Stomach (tissue), 8 donors: ENCODE measurements at regions not wholly inside any gene's neighbourhood (a gene's known extent, or its start where the extent isn't known, plus 50 kb on each side); places are given as distances from the start of the nearest gene placed in this dataset.

Experiments
- DNase-seq, 2 donors: peaks; one replicate each; pipeline versions ENCODE4 v3.0.0 to v3.0.0-alpha.2; 2013 to 2019
- H3K27ac ChIP-seq, 5 donors: fragments of 200-600 bp in 4 of 5; sonication (generic) in 4 of 5; one replicate each; pipeline ENCODE4 v1.5.1; 2013 to 2019; ENCODE audit warnings: mild to moderate bottlenecking in 1 of 5, moderate library complexity in 1 of 5
- H3K27me3 ChIP-seq, 3 donors: fragments of 200-600 bp; sonication (generic); one replicate each; pipeline ENCODE4 v1.5.1; 2017 to 2019; ENCODE audit warnings: mixed run types in 1 of 3
- H3K36me3 ChIP-seq, 4 donors: fragments of 200-600 bp; sonication (generic); 1 replicate in 3 of 4; 2 replicates in 1 of 4; pipeline ENCODE4 v1.5.1; 2016 to 2019
- H3K4me1 ChIP-seq, 4 donors: fragments of 200-600 bp; sonication (generic); one replicate each; pipeline ENCODE4 v1.5.1; 2016 to 2019
- H3K4me3 ChIP-seq, 4 donors: fragments of 200-600 bp; sonication (generic) in 3 of 4; one replicate each; pipeline ENCODE4 v1.5.1; 2016 to 2019; ENCODE audit warnings: mild to moderate bottlenecking in 1 of 4
- H3K9me3 ChIP-seq, 4 donors: fragments of 200-600 bp; sonication (generic); one replicate each; pipeline ENCODE4 v1.5.1; 2016 to 2019
- EP300 ChIP-seq: sonication (generic); formaldehyde crosslinking; IDR thresholded peaks from one replicate; pipeline ENCODE4 v1.6.1; 2017; ENCODE audit warnings: antibody characterized with exemption
- POLR2A ChIP-seq, 4 donors: fragments of 450-650 bp; IDR thresholded peaks; one replicate each; pipeline ENCODE4 v1.6.1; 2016; ENCODE audit warnings: antibody characterized with exemption in 4 of 4, control low read depth in 2 of 4, mild to moderate bottlenecking in 1 of 4, moderate library complexity in 1 of 4
- POLR2AphosphoS5 ChIP-seq, 3 donors: sonication (generic); formaldehyde crosslinking; IDR thresholded peaks; one replicate each; pipeline ENCODE4 v1.6.1; 2016; ENCODE audit warnings: antibody characterized with exemption in 3 of 3
- WGBS, 5 donors: extraction: QIAGEN DNeasy Blood & Tissue Kit in 3 of 5; methylation state at CpG; one replicate each; pipeline versions ENCODE4 v1.1.5 to v1.1.7; 2013 to 2018; 5-methylcytosine and 5-hydroxymethylcytosine counted together
- intact Hi-C: fragments of 100-400 bp; cut with DNase I; formaldehyde crosslinking; loops from one replicate; pipeline ENCODE4 v1.15.1; 2023; ENCODE audit warnings: low total_unique reads
- TF ChIP-seq, protein P1 (sequence below), 7 experiments: fragments of 450-650 bp in 4 of 7; fragments of 200-600 bp in 3 of 7; sonication (generic) in 3 of 7; IDR thresholded peaks; one replicate each; pipeline ENCODE4 v1.5.1; 2016 to 2019; ENCODE audit warnings: antibody characterized with exemption in 7 of 7, control low read depth in 2 of 7, mild to moderate bottlenecking in 1 of 7
- donor health status: healthy with polysubstance abuse.
- donor health status: Bipolar disorder and iron deficiency.
- donor health status: healthy.

DNA sequence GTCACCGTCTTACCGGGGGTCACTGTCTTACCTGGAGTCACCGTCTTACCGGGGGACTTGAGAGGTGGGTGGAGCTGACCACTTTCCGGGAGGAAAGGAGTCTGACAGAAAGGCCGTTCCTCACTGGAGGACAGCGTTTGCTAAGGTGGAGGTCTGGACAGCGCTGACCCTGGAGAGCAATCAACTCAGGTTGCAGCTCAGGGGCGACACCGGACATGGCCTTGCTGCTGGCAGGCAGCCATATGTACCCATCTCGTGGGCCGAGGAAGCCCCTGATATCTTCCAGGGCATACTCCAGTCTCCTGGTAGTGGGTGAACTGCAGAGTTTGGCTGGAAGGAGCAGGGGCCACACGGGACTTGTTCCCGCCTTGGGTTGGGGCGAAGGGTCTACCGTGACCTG is 234.6 kb upstream of the MYT1L start:
- 81 to 92% (median 85%) methylated on average over 9 to 16 of the region's 16 CpGs for WGBS, 5 donors
- no peaks in the 10 kb centered on the region for H3K9me3 ChIP-seq

DNA sequence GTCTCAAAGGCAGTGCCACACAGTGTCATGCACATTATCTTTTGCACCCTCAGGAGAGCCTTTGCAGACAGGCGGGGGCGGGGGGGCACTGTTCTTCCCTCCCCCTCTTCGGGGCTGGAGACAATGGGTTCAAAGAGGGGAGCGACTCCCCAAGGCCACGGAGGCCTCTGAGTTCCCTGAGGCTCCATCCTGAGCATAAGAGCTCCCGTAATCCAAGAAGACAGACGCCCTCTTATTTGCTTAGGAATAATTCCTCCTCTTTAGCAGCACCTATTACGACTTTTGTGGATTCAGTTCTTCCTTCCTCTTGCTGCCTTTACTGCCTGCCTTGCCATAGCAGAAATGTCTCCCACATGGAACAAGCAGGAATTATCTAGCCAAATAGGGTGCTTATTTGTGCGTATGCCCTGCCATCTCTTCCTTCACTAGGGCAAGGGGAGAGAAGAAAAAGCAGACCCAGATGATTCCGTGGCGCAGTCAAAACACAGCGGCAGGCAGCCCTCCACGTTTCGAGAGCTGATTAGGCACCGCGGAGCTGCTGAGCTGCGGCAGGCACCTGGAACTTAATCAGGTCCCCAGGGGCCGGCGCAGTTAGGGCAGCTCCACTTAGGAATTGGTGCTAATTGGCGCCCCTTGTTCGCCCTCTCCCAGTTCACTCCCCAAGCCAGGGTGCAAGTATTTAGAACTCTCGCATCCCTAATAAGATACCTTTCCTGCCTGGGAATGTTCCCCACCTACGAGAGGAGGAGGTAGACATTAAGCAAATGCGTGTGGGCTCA is 233.4 kb upstream of the MYT1L start:
- TF ChIP-seq EP300 (no peak), POLR2AphosphoS5 (IDR thresholded peaks at IDR 0.05) (no peak), POLR2A (IDR thresholded peaks at IDR 0.05) (no peak)
- TF ChIP-seq, protein P1, sequence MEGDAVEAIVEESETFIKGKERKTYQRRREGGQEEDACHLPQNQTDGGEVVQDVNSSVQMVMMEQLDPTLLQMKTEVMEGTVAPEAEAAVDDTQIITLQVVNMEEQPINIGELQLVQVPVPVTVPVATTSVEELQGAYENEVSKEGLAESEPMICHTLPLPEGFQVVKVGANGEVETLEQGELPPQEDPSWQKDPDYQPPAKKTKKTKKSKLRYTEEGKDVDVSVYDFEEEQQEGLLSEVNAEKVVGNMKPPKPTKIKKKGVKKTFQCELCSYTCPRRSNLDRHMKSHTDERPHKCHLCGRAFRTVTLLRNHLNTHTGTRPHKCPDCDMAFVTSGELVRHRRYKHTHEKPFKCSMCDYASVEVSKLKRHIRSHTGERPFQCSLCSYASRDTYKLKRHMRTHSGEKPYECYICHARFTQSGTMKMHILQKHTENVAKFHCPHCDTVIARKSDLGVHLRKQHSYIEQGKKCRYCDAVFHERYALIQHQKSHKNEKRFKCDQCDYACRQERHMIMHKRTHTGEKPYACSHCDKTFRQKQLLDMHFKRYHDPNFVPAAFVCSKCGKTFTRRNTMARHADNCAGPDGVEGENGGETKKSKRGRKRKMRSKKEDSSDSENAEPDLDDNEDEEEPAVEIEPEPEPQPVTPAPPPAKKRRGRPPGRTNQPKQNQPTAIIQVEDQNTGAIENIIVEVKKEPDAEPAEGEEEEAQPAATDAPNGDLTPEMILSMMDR (IDR thresholded peaks at IDR 0.05), result no peak
- intact Hi-C loops, result no loop called here
- H3K27ac ChIP-seq, result no peak overlapping the region
- no peaks in the 10 kb centered on the region for H3K36me3 ChIP-seq
- H3K4me1 ChIP-seq, result peaks cover 0 to 4% (median 0%) of the 10 kb centered on the region in 4 donors
- no peaks in the 10 kb centered on the region for H3K9me3 ChIP-seq
- H3K27me3 ChIP-seq, result no peaks in the 10 kb centered on the region
- DNase-seq, result no peak
- no peak overlapping the region for H3K4me3 ChIP-seq
- WGBS, 5 donors, result 56 to 62% (median 60%) methylated on average over 22 to 24 of the region's 24 CpGs

More for the DNA sequence above, 234.6 kb upstream of the MYT1L start:
- Histone ChIP-seq H3K27me3 (no peaks in the 10 kb centered on the region), H3K27ac (no peak overlapping the region), H3K36me3 (no peaks in the 10 kb centered on the region), H3K4me1 (no peaks in the 10 kb centered on the region), H3K4me3 (no peak overlapping the region)
- intact Hi-C loops, result no loop called here
- DNase-seq, result no peak
- TF ChIP-seq EP300 (no peak), POLR2A (IDR thresholded peaks at IDR 0.05) (no peak), POLR2AphosphoS5 (IDR thresholded peaks at IDR 0.05) (no peak)
- TF ChIP-seq, protein P1 (IDR thresholded peaks at IDR 0.05), result no peak

DNA sequence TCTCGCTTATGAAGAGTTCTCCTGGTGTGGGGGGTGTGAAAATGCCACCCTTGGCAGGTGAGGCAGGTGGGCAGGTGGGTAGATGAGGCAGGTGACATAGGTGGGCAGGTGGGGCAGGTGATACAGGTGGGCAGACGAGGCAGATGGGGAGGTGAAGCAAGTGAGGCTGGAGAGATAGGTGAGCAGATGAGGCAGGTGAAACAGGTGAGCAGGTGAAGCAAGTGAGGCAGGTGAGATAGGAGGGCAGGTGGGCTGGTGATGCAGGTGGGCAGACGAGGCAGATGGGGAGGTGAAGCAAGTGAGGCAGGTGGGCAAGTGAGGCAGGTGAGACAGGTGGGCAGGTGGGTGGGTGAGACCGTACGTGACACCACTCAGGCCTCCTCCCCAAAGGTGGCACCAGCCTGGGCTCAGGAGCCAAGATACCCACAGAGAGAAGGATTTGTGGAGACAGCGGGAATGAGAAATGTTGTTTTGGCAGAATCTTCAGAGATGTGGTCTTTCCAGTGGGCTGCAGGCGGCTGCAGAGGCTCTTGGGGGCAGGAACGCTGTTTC is 232.3 kb upstream of the MYT1L start:
- intact Hi-C loops, result no loop called here
- no peak overlapping the region for H3K4me3 ChIP-seq
- peaks cover 0 to 4% (median 0%) of the 10 kb centered on the region in 4 donors for H3K4me1 ChIP-seq

DNA sequence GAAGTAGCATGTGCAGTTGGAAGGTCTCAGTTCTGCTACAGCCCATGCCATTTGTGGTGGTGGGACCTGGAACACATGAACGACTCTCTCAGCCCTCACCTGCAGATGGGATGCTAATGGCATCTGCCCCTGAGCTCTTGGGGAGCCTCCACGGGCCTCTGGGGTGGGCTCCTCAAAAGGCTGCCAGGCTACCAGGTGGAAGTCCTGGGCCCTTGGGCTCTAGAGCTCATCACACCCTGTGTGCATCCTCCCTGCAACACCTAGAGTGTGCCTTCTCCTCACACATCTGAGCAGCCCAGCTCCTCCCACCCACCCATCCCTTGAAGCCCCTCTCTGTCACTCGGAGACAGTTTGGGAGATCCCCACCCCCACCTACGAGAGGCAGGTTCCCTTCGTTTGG is 231.8 kb upstream of the MYT1L start:
- Histone ChIP-seq H3K27ac (no peak overlapping the region), H3K9me3 (no peaks in the 10 kb centered on the region), H3K4me3 (no peak overlapping the region), H3K4me1 (peaks cover 0 to 4% (median 0%) of the 10 kb centered on the region in 4 donors), H3K36me3 (no peaks in the 10 kb centered on the region), H3K27me3 (no peaks in the 10 kb centered on the region)
- no peak for DNase-seq
- TF ChIP-seq, protein P1 (IDR thresholded peaks at IDR 0.05), result no peak
- no peak for TF ChIP-seq POLR2A (IDR thresholded peaks at IDR 0.05)
- TF ChIP-seq POLR2AphosphoS5 (IDR thresholded peaks at IDR 0.05), result no peak
- TF ChIP-seq EP300, result no peak
- 35 to 65% (median 53%) methylated on average over 5 of the region's 5 CpGs for WGBS, 5 donors
- intact Hi-C loops, result no loop called here

More for the DNA sequence above, 232.3 kb upstream of the MYT1L start:
- Histone ChIP-seq H3K27ac (no peak overlapping the region), H3K9me3 (no peaks in the 10 kb centered on the region), H3K27me3 (no peaks in the 10 kb centered on the region), H3K36me3 (no peaks in the 10 kb centered on the region)
- 64 to 76% (median 71%) methylated on average over 8 of the region's 8 CpGs for WGBS, 5 donors
- DNase-seq, result no peak
- no peak for TF ChIP-seq POLR2A (IDR thresholded peaks at IDR 0.05)
- TF ChIP-seq POLR2AphosphoS5 (IDR thresholded peaks at IDR 0.05), result no peak
- TF ChIP-seq, protein P1 (IDR thresholded peaks at IDR 0.05), result no peak
- no peak for TF ChIP-seq EP300
